BLaER1 treated with 17β-estradiol and CSF1 and Interleukin-3, amounts not matched to agents 10 nM and 100 nM (cell line): ENCODE measurements at regions not wholly inside any gene's neighbourhood (a gene's known extent, or its start where the extent isn't known, plus 50 kb on each side); places are given as distances from the start of the nearest gene placed in this dataset.

Source experiments
- H3K27ac ChIP-seq, 11 experiments: shearing (Covaris generic); formaldehyde crosslinking; 2 replicates each; pipeline ENCODE4 v1.8.1; 2022
- H3K27me3 ChIP-seq, 11 experiments: shearing (Covaris generic); formaldehyde crosslinking; 2 replicates each; pipeline ENCODE4 v1.8.1; 2022
- H3K36me3 ChIP-seq, 11 experiments: shearing (Covaris generic); formaldehyde crosslinking; 2 replicates each; pipeline ENCODE4 v1.8.1; 2022
- H3K4me1 ChIP-seq, 10 experiments: shearing (Covaris generic); formaldehyde crosslinking; 2 replicates each; pipeline ENCODE4 v1.8.1; 2022
- H3K4me2 ChIP-seq, 11 experiments: shearing (Covaris generic); formaldehyde crosslinking; 2 replicates each; pipeline ENCODE4 v1.8.1; 2022
- H3K4me3 ChIP-seq, 10 experiments: shearing (Covaris generic); formaldehyde crosslinking; 2 replicates each; pipeline ENCODE4 v1.8.1; 2022
- H3K9ac ChIP-seq, 11 experiments: shearing (Covaris generic); formaldehyde crosslinking; 2 replicates each; pipeline ENCODE4 v1.8.1; 2022
- H3K9me3 ChIP-seq, 11 experiments: shearing (Covaris generic); formaldehyde crosslinking; replicated peaks in 1 of 11; 2 replicates each; pipeline ENCODE4 v1.8.1; 2022
- H4K20me1 ChIP-seq, 11 experiments: shearing (Covaris generic); formaldehyde crosslinking; 2 replicates each; pipeline ENCODE4 v1.8.1; 2022
- Cebpa-rat ChIP-seq, 11 experiments: shearing (Covaris generic); IDR thresholded peaks; 2 replicates each; pipeline ENCODE4 v1.8.1; 2022

DNA sequence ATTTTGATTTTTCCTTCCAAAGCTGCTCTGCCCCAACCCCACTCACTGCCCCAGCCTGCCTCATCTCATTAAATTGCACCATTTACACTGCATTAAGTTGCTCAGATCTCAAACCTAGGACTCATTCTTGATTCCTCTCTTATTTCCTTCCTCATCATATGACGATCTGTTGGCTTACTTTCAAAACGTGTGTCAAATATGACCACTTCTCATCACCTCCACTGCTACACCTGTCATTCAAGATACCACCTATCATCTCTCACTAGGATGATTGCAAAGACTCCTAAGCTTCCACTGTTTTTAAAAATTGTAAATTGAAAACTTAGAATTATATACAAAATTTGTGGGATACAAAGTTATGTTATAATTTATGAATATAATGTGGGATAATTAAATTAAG, 147.1 kb downstream of the DCK start:
- H3K27me3 ChIP-seq = no peaks in the 10 kb centered on the region
- H3K27ac ChIP-seq = no peak overlapping the region
- H3K9me3 ChIP-seq = no peaks in the 10 kb centered on the region
- H3K4me3 ChIP-seq = no peak overlapping the region
- H3K4me1 ChIP-seq = no peaks in the 10 kb centered on the region
- H4K20me1 ChIP-seq = no peaks in the 10 kb centered on the region
- H3K36me3 ChIP-seq = no peaks in the 10 kb centered on the region
- H3K4me2 ChIP-seq = no peak overlapping the region
- no peak overlapping the region for H3K9ac ChIP-seq
- no peak for TF ChIP-seq Cebpa-rat (IDR thresholded peaks at IDR 0.05)

DNA sequence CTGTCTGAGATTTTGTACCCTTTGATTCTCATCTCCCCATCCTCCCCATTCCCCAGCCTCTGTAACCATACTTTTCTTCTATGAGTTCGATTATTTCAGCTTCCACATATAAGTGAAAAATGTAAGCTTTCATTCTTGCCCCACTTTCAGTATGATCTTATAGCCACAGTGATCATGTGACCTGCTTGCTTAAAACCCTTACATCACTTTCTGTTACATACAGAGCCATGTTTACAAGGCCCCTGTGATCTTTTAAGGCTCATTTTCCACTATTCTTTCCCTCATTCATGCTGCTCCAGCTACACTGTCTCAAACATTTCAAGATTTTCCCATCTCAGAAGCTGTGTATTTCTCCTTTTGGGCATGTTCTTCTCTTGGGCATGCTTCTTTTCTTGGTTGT, 147.7 kb downstream of the DCK start:
- H3K4me2 ChIP-seq = no peak overlapping the region
- no peak overlapping the region for H3K9ac ChIP-seq
- H3K36me3 ChIP-seq = no peaks in the 10 kb centered on the region
- no peaks in the 10 kb centered on the region for H3K4me1 ChIP-seq
- TF ChIP-seq Cebpa-rat (IDR thresholded peaks at IDR 0.05) = no peak
- H3K27me3 ChIP-seq = no peaks in the 10 kb centered on the region
- H3K4me3 ChIP-seq = no peak overlapping the region
- H4K20me1 ChIP-seq = no peaks in the 10 kb centered on the region
- H3K9me3 ChIP-seq = no peaks in the 10 kb centered on the region
- H3K27ac ChIP-seq = no peak overlapping the region

DNA sequence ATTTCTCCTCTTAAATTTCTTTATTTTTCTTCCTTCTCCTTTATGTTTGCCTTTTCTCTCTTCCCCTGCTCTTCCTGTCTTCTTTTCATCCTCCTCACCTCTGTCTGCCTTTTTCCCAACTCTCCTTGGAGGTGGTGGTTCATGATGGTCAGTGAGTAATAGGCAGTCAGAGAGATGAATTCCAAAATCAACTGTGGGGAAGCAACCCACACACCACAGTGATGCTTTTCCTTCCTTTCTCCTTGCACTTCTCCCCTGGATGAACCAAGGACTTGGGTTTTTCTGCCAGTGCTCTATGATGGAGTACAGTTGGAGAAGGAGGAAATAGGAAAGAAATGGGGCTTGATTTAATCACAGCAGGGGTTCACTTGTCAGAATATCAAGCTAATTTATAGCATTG, 153.8 kb downstream of the DCK start:
- no peak for TF ChIP-seq Cebpa-rat (IDR thresholded peaks at IDR 0.05)
- Histone ChIP-seq H3K4me1 (no peaks in the 10 kb centered on the region), H3K4me3 (no peak overlapping the region), H3K9ac (no peak overlapping the region), H4K20me1 (no peaks in the 10 kb centered on the region), H3K4me2 (no peak overlapping the region), H3K36me3 (no peaks in the 10 kb centered on the region), H3K27ac (no peak overlapping the region), H3K9me3 (peaks cover 0 to 6% (median 0%) of the 10 kb centered on the region in 11 experiments; a peak in 1 of 22 replicates), H3K27me3 (no peaks in the 10 kb centered on the region)

DNA sequence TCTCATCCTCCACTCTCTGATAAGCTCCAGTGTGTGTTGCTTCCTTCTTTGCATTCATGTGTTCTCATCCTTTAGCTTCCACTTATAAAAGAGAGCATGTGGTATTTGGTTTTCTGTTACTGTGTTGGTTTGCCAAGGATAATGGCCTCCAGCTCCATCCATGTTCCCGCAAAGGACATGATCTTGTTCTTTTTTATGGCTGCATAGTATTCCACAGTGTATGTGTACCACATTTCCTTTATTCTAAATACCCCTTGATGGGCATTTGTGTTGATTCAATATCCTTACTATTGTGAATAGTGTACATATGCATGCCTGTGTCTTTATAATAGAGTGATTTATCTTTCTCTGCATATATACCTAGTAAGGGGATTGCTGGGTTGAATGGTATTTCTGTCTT, 155.1 kb downstream of the DCK start:
- Histone ChIP-seq H3K4me2 (no peak overlapping the region), H4K20me1 (no peaks in the 10 kb centered on the region), H3K9me3 (peaks cover 0 to 6% (median 0%) of the 10 kb centered on the region in 11 experiments; a peak in 1 of 22 replicates), H3K27me3 (no peaks in the 10 kb centered on the region), H3K4me3 (no peak overlapping the region), H3K36me3 (no peaks in the 10 kb centered on the region), H3K27ac (no peak overlapping the region), H3K4me1 (no peaks in the 10 kb centered on the region), H3K9ac (no peak overlapping the region)
- no peak for TF ChIP-seq Cebpa-rat (IDR thresholded peaks at IDR 0.05)

DNA sequence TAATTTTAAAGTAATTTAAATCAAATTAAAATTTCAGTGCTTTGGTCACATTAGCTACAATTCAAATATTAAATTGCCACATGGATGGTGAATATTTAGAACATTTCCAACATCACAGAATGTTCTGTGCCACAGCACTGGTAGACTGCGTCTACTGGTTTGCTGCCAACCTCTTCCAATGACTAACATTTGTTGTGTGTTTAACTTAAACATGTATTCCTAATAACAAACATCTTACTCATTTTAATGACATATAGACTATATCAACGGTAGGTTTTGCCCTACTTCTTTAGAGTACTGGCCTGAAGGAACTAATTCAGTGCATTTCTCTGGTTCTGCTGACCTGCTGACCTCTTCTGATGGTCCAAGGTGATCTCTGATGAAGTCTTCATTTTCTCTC, 157.6 kb downstream of the DCK start:
- Histone ChIP-seq H3K4me1 (no peaks in the 10 kb centered on the region), H3K4me2 (no peak overlapping the region), H3K27ac (no peak overlapping the region), H3K27me3 (no peaks in the 10 kb centered on the region), H3K9me3 (peaks cover 0 to 6% (median 0%) of the 10 kb centered on the region in 11 experiments; a peak in 1 of 22 replicates), H3K9ac (no peak overlapping the region), H3K36me3 (no peaks in the 10 kb centered on the region), H3K4me3 (no peak overlapping the region), H4K20me1 (no peaks in the 10 kb centered on the region)
- no peak for TF ChIP-seq Cebpa-rat (IDR thresholded peaks at IDR 0.05)

DNA sequence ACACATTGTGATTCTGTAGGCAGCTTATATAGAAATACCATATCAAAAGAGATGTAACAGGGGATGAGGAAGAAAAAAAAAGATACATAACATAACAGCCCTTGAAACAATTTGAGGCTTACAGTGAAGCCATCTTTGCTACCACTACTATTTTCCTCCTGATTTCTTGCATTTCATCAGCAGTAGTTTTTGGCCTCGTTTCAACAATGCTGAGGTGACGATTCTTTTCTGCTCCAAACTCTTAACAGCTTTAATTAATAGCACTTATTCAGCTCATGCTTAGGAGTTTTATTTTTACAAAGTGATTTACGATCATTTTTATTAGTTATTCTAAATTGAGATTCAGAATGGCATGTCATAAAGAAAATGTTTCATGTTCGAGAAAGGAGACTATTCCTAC, 163.2 kb downstream of the DCK start:
- Histone ChIP-seq H3K4me1 (no peaks in the 10 kb centered on the region), H4K20me1 (no peaks in the 10 kb centered on the region), H3K36me3 (no peaks in the 10 kb centered on the region), H3K27ac (no peak overlapping the region), H3K9me3 (no peaks in the 10 kb centered on the region), H3K9ac (no peak overlapping the region), H3K4me3 (no peak overlapping the region), H3K4me2 (no peak overlapping the region), H3K27me3 (no peaks in the 10 kb centered on the region)
- no peak for TF ChIP-seq Cebpa-rat (IDR thresholded peaks at IDR 0.05)

DNA sequence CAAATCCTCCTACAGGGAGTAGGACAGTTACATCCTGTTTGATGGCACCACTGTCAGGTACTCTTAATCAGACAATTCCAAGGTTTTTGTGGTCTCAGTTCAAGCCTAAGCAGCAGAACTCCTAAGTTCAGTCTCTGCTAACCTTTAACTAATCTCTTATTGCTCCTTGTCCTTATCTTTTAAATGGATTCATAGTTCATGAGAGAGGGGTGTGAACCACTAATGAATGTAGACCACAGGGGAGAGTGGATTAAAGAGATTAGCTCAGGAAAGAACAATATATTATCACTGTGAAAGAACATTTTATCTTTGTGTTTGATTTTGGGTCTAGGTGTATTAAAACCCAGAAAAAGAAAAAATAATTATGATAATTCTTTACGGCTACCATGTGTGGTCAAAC, 168.9 kb downstream of the DCK start:
- no peak for TF ChIP-seq Cebpa-rat (IDR thresholded peaks at IDR 0.05)
- Histone ChIP-seq H3K27ac (no peak overlapping the region), H3K4me2 (no peak overlapping the region), H3K4me1 (no peaks in the 10 kb centered on the region), H4K20me1 (no peaks in the 10 kb centered on the region), H3K9me3 (no peaks in the 10 kb centered on the region), H3K27me3 (no peaks in the 10 kb centered on the region), H3K9ac (no peak overlapping the region), H3K36me3 (no peaks in the 10 kb centered on the region), H3K4me3 (no peak overlapping the region)

DNA sequence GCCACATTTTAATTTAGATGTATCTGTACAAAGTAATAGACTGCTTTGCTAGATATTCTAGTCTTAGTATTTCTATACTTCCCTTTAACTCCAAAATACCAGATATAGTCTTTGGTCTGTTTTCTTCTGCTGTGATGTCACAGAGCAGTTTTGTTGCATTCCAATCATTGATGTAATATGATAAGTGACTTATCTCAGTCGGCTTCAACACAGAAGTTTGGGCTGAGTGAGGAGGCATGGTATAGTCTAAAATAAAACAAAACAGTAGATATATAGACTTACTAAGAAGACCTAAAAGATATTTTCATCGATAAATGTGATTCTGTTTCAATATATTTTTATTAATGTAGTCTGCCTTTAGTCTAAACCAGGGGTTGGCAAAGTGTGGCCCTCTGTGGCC, 169.9 kb downstream of the DCK start:
- H3K4me2 ChIP-seq = no peak overlapping the region
- no peaks in the 10 kb centered on the region for H3K9me3 ChIP-seq
- H4K20me1 ChIP-seq = no peaks in the 10 kb centered on the region
- H3K9ac ChIP-seq = no peak overlapping the region
- no peak for TF ChIP-seq Cebpa-rat (IDR thresholded peaks at IDR 0.05)
- H3K36me3 ChIP-seq = no peaks in the 10 kb centered on the region
- no peak overlapping the region for H3K27ac ChIP-seq
- no peak overlapping the region for H3K4me3 ChIP-seq
- H3K4me1 ChIP-seq = no peaks in the 10 kb centered on the region
- H3K27me3 ChIP-seq = no peaks in the 10 kb centered on the region

DNA sequence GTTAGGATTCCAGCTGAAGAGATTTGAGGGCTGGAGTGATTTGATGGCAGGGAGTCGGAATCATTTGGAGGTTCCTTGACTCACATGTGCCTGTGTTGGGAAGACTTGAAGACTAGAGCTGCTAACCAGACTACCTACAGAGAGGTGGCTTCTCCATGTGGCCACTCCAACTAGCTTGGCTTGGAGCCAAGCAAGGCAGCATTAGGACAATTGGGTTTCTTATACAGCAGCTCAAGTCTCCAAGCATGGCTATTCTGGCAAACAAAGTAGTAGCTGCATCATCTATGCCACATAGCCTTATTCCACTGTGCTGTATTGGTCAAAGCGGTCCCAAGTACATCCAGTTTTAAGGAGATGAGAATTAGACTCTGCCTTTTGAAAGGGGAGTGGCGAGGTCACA, 171.7 kb upstream of the SLC4A4 start:
- Histone ChIP-seq H3K36me3 (no peaks in the 10 kb centered on the region), H3K9ac (no peak overlapping the region), H3K27me3 (no peaks in the 10 kb centered on the region), H3K4me2 (no peak overlapping the region), H3K4me1 (no peaks in the 10 kb centered on the region), H3K27ac (no peak overlapping the region), H4K20me1 (no peaks in the 10 kb centered on the region), H3K4me3 (no peak overlapping the region), H3K9me3 (no peaks in the 10 kb centered on the region)
- no peak for TF ChIP-seq Cebpa-rat (IDR thresholded peaks at IDR 0.05)

DNA sequence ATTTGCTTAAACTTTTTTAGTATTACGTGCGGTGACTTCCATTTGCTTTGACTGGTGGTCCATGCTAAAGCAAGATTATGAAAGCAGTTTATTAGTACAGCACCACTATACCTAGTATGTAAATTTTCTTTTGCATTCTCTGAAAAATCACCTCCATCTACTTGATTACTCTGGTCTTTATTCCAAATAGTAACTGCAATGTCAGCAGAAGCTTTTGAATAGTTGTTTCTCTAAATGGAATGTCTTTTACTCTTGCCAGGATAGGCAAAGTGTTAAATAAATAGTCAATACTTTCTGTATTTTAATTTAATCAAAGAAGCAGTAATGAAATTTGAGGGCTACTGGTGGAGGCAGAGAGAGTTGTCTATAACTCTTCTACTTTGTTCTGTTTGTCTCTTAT, 167.2 kb upstream of the SLC4A4 start:
- no peaks in the 10 kb centered on the region for H3K36me3 ChIP-seq
- H3K4me1 ChIP-seq = no peaks in the 10 kb centered on the region
- no peak overlapping the region for H3K4me2 ChIP-seq
- no peak overlapping the region for H3K9ac ChIP-seq
- H3K27ac ChIP-seq = no peak overlapping the region
- H4K20me1 ChIP-seq = no peaks in the 10 kb centered on the region
- TF ChIP-seq Cebpa-rat (IDR thresholded peaks at IDR 0.05) = no peak
- peaks cover 3 to 20% (median 15%) of the 10 kb centered on the region in 11 experiments; a peak in 18 of 22 replicates for H3K9me3 ChIP-seq
- H3K27me3 ChIP-seq = no peaks in the 10 kb centered on the region
- H3K4me3 ChIP-seq = no peak overlapping the region

DNA sequence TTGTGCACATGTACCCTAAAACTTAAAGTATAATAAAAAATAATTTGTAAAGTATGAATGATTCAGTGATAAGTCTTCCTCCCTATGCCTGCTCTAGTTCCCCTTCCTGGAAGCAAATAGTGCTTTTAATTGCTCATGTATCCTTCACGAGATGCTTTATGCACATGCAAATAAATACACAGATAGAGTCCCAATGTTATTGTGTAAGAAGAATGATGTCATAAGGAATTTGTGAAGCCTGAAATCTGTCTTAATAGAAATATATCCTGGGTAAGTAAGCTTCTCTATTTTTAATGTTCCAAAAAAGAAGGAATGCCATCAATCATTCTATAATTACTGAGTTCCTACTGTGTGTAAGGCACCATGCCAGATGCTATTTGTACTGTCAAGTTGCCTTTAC, 157.5 kb upstream of the SLC4A4 start:
- H4K20me1 ChIP-seq = no peaks in the 10 kb centered on the region
- no peak overlapping the region for H3K4me2 ChIP-seq
- H3K27ac ChIP-seq = no peak overlapping the region
- peaks cover 19 to 21% (median 20%) of the 10 kb centered on the region in 11 experiments for H3K27me3 ChIP-seq
- H3K4me3 ChIP-seq = no peak overlapping the region
- H3K9me3 ChIP-seq = peaks cover 0 to 1% (median 0%) of the 10 kb centered on the region in 11 experiments; a peak in 3 of 22 replicates
- no peaks in the 10 kb centered on the region for H3K4me1 ChIP-seq
- no peak for TF ChIP-seq Cebpa-rat (IDR thresholded peaks at IDR 0.05)
- no peaks in the 10 kb centered on the region for H3K36me3 ChIP-seq
- H3K9ac ChIP-seq = no peak overlapping the region
